LNCAP (cell line): ENCODE measurements at regions not wholly inside any gene's neighbourhood (a gene's known extent, or its start where the extent isn't known, plus 50 kb on each side); places are given as distances from the start of the nearest gene placed in this dataset.

Experiments used
- CTCF ChIP-seq: fragments of 450-650 bp; IDR thresholded peaks from 2 replicates; pipeline ENCODE4 v1.5.1; 2017; ENCODE audit warnings: mild to moderate bottlenecking

DNA sequence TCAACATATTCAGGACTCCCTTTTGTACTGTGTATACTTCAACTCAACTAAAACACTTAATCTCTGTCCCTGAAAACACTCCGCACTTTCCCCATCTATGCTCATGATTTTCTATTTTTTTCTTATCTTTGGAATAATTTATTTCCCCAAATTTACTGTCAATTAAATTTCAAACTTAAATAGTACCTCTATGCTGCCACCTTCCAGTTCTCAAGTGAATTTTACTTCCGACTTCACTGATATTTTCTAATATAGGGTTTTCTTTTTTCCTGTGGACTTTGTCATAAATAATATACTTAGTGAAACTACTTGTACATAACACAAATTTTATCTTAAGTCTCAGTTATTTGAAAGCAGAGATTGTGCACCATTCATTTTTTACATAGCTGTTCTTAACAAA lies 1303.3 kb downstream of the OTOL1 start:
- TF ChIP-seq CTCF, result no peak

- no peak for TF ChIP-seq CTCF
These were observed 1305.8 kb downstream of the OTOL1 start for GRCh38 chr3:162802228-162802965.

GRCh38 chr3:162810776-162811175 lies 1314.2 kb downstream of the OTOL1 start:
- no peak for TF ChIP-seq CTCF

DNA sequence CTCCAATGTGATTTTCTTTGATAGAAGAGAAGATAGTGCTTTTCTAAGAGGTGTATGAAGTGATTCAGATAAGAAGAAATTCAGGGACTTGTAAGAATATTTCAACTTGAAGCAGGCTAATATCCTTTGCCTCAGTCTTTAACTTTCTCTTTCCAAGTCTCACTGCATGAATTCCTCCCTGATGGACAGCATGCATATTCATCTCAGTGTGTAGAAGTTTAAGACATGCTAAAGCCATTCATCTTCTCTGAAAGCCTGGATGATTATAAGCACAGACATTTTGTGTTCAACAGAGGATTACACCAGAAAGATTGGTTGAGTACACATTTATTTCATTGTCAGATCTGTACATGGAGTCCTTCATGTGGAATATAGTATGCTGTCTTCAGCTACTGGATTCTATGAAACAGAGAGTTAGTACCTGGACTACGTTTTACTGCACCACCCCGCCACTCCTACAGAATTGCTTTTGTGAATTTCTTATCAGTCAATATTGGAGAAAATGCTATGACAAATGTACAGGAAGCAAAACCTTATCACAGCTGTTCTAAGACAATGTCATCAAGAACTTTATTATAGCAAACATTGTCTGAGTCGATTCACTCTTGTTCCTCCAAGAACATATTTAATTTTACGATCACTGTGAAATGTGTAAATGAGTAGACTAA lies 1346.1 kb downstream of the OTOL1 start:
- TF ChIP-seq CTCF, result no peak

DNA sequence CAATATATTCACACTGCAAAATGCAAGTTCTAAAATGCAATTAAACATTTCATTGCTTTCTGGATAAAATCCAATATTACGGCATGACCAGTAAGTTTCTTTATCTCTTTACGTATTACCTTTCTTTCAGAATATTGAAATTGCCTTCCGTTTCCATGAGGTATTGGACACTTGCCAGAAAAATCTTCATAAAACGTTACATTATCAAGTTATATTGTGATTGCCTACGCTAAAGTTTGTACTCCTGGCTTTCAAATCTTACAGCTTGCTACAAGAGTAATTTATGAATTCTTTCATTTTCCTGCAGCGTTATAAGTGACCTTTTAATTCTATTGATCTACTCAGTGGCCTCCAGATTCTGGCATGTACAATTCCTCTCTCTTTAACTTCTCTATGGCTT lies 1349.3 kb downstream of the OTOL1 start:
- no peak for TF ChIP-seq CTCF

- TF ChIP-seq CTCF, result no peak
These were observed 1350.9 kb downstream of the OTOL1 start for GRCh38 chr3:162847511-162847910.

GRCh38 chr3:162863579-162863978 lies 1367.0 kb downstream of the OTOL1 start:
- TF ChIP-seq CTCF, result no peak
